HG02588 (cell line): ENCODE measurements at regions not wholly inside any gene's neighbourhood (a gene's known extent, or its start where the extent isn't known, plus 50 kb on each side); places are given as distances from the start of the nearest gene placed in this dataset.

Experiments used
- ATAC-seq: cut with Tn5 transposase; IDR thresholded peaks from one replicate; pipeline ENCODE4 v1.9.1; 2021; ENCODE audit warnings: mild to moderate bottlenecking, moderate library complexity; ENCODE audit not compliant: unreplicated experiment

DNA sequence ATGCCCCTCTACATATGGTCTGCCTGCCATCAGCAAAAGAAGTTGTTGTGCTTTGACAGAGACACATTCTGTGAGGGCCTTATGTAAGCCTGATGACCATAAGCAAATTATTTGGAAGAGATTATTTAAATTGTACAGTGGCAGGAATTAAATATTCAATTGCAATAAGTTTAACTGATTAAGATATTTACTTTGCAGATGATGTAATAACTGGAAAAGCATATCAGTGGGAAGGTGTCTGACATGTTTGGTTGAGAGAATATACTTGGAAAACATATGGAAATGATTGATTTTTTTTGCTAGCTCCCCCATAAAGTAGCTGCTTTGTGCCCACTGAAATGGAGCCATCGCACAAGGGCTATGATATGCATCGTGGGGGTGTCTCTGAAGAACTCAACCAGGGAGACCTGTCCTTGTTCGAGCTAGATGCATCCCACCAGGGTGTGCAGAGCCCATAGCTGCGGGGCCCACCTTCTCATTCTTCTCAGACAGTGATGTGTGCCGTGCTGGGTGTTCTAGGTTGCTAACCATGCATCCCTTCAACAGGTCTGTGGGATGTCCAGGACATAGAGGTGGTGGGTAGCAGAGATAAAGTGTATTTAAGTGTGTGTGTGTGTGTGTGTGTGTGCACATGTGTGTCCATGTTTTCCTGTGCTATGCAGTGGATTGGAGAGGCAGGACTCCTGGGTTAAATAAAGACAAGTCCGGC is 90.4 kb upstream of the PARD3B start:
- ATAC-seq: no peak

GRCh38 chr2:204468746-204469429 is 76.4 kb upstream of the PARD3B start:
- no peak for ATAC-seq

DNA sequence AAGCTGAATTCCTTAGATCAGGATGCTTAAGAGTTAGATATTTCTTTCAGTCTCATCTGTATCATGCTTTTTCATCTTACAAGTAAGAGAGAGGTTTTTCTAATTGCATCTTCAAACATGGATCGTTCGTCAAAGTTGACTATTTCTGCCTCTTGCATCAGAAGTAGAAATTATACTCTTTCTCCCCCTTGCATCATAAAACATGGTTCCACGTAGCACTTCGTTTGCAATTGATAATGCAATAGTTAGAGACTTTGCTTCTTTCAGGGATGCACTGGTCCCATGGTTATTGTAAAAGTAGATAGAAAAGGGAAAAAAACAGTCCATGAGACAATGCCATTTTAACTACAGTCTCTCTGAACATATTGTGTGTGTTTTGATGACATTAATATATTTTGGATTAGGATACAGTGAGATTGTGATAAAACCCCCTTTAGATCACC is 75.1 kb upstream of the PARD3B start:
- ATAC-seq: no peak

- ATAC-seq: no peak
These were observed 74.6 kb upstream of the PARD3B start for GRCh38 chr2:204470621-204471196.

DNA sequence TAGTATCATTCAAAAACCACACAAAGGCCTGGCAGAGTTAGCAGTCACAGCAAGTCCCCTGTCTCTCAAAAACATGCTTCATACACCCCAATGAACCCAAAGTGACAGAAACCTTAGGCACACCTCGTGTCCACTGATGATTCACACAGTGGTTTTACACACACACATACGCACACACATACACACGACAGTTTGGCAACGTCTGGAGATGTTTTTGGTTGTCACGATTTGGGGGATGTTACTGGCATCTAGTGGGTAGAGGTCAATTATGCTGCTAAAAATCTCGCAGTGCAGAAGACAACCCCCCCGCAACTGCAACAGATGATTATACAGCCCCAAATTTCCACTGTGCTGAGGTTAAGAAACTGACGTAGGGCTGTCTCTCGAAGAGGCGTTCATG is 72.9 kb upstream of the PARD3B start:
- no peak for ATAC-seq

GRCh38 chr2:204473224-204473623 is 72.1 kb upstream of the PARD3B start:
- no peak for ATAC-seq

DNA sequence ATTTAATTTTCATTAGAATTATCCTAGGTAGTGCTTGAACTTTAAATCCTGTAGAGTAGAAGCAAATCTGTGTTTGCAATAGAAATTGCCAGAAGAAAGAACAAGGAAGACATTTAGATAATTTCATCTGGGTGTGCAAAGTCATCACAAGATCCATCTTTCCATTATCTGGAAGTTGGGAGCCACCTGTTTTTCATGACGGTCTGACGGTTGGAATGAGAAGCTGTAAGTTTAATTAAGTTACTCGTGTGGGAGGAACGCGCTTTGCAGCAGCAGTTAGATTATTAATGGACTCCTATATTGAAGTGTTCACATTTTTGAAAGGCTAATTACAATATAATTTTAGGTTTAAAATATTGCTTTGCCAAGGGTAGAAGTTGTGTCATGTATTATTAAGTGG is 69.9 kb upstream of the PARD3B start:
- ATAC-seq: no peak

GRCh38 chr2:204477358-204477950 is 67.8 kb upstream of the PARD3B start:
- no peak for ATAC-seq

DNA sequence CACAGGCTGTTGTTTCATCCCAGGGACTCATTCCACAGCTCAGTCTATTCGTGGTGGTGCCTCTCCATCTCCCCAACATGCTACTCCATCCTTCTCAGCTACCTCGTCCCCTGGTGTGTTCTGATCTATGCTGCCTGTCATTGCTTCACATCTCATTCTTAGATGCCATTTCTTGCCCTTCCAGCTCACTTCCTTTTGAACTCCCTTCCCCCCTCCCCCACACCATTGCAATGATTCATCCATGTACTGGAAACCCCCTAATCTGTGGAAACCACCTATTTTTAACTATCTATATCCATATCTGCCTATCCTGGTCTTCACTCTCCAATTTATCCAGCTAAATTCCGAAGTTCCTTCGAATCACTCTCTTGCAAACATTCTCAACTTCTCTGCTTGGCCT is 65.7 kb upstream of the PARD3B start:
- ATAC-seq: no peak

- ATAC-seq: no peak
These were observed 64.6 kb upstream of the PARD3B start for GRCh38 chr2:204480676-204481075.

- ATAC-seq: no peak
These were observed 61.6 kb upstream of the PARD3B start for GRCh38 chr2:204483608-204484081.

DNA sequence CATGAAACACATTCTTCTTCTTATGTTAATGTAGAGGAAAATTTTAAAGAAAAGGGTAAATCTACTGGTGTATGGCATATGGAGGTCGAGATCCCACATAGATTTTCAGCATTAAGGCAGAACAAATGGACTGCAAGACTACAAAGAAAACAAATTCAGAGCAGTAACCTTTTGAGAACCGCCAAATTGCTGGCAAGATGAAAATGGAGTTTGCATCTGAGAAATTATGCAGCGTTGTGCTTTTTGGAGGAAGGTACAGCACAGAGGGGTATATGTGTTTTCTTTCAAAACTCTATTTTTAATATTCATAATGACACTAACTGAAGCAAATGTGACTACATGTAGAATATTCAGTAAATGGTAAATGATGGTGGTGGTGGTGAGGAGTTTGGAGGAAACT is 59.0 kb upstream of the PARD3B start:
- no peak for ATAC-seq

GRCh38 chr2:204486805-204487204 is 58.5 kb upstream of the PARD3B start:
- no peak for ATAC-seq

DNA sequence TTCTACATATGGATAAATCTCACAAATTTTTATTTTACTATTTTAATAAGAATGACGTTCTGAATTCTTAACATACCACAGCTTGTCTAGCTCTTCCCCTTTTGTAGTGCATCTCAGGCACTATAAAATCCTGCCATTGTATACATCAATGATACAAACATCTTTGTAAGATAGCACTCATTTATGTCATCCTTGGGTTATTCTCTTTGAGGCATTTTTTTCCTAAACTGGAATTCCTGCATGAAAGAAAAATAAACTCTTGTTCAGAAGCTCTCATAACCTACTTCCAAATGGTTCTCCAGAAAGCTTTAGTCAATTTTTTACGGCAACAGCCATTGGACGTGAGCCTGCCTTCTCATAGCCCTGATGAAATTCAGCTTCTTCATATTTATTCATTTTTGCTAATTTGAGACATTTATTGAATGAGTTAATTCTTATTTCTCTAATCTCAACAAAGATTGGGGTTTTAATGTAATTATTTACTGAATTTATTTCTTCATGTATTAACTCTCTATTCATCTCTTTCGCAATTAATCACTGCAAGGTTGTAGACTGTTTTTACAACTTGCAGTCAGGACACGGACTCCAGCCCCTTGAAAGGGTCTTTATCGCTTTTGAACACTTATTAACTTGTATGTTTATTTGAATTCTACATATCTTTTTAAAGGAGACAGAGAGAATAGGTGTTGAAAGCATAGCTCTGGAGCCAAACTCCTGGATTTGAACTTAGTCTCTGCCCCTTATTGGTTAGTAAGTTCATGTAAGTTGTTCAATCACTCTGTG is 57.6 kb upstream of the PARD3B start:
- no peak for ATAC-seq

- no peak for ATAC-seq
These were observed 53.7 kb upstream of the PARD3B start for GRCh38 chr2:204491528-204491927.

DNA sequence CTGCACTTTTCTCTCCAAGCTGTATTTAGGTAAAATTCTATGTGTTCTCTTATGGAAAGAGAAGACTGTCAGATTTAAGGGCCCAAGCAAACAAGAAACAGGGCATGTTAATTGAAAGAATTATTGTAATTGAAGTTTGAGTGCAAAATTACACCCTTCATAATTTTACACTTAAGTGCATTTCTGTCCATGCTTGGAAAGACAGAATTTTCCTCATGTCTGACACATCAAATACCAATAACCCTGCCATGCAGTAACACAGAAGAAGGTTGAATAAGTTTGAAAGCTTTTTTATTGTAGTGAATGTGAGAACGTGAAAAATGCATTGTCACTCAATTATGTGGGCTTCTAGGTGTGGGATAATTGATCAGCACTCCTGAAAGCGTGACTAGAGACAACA is 52.9 kb upstream of the PARD3B start:
- no peak for ATAC-seq

DNA sequence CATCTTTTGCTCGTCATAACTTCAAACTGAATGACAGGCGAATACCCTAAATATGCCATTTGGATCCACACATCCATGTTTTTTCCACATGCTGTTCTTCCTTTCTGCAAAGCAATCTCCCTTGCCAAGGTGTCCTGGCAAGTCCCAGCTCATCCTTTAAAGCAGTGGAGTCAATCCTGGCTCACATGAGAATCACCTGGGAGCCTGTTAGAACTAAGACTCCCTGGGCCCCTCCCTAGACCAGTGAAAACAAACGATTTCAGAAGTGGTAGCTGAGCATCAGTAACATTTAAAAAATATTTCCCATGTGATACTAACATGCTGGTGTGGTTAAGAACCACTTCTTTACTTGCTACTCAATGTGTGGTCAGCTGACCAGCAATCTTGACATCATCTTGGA is 50.6 kb upstream of the PARD3B start:
- no peak for ATAC-seq

GRCh38 chr2:204495381-204495780 is 49.9 kb upstream of the PARD3B start:
- ATAC-seq: no peak
